ENCODE measurements at regions not wholly inside any gene's neighbourhood (a gene's known extent, or its start where the extent isn't known, plus 50 kb on each side); places are given as distances from the start of the nearest gene placed in this dataset.

GRCh38 chr11:133742353-133742752 lies 103.0 kb downstream of the SPATA19 start:
- Histone ChIP-seq H3K36me3 (no peaks in the 10 kb centered on the region), H3K9me3 (no peaks in the 10 kb centered on the region), H3K4me1 (no peaks in the 10 kb centered on the region), H3K27ac (no peak overlapping the region), H3K27me3 (no peaks in the 10 kb centered on the region), H3K4me3 (no peak overlapping the region)
- TF ChIP-seq CTCF (IDR thresholded peaks at IDR 0.05) (no peak), POLR2A (IDR thresholded peaks at IDR 0.05) (no peak)
- no peak for DNase-seq

GRCh38 chr11:133740963-133741362 lies 104.3 kb downstream of the SPATA19 start:
- Histone ChIP-seq H3K27ac (no peak overlapping the region), H3K36me3 (no peaks in the 10 kb centered on the region), H3K4me1 (no peaks in the 10 kb centered on the region), H3K4me3 (no peak overlapping the region), H3K27me3 (no peaks in the 10 kb centered on the region), H3K9me3 (no peaks in the 10 kb centered on the region)
- no peak for DNase-seq
- TF ChIP-seq CTCF (IDR thresholded peaks at IDR 0.05), result no peak
- TF ChIP-seq POLR2A (IDR thresholded peaks at IDR 0.05), result no peak

DNA sequence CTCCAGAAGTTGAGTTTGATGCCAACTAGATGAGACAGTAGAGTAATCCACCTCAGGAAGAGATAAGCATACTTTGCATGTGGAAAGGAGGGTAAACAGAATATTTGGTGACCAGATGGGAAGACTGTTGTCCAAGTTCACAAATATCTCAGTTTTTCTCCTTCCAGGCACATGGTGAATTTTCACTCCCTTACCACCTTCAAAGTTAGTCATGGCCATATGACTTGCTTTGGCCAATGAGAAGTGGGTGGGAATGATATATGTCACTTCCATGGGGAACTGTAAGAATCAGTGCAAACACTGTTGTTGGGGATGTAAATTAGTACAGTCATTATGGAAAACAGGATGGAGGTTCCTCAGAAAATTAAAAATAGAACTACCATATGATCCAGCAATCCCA lies 105.8 kb downstream of the SPATA19 start:
- no peaks in the 10 kb centered on the region for H3K27me3 ChIP-seq
- no peak for DNase-seq
- H3K36me3 ChIP-seq, result no peaks in the 10 kb centered on the region
- H3K4me3 ChIP-seq, result no peak overlapping the region
- H3K27ac ChIP-seq, result no peak overlapping the region
- no peak for TF ChIP-seq CTCF (IDR thresholded peaks at IDR 0.05)
- TF ChIP-seq POLR2A (IDR thresholded peaks at IDR 0.05), result no peak
- no peaks in the 10 kb centered on the region for H3K4me1 ChIP-seq
- H3K9me3 ChIP-seq, result no peaks in the 10 kb centered on the region

GRCh38 chr11:133738624-133739023 lies 106.7 kb downstream of the SPATA19 start:
- H3K4me3 ChIP-seq, result no peak overlapping the region
- H3K36me3 ChIP-seq, result no peaks in the 10 kb centered on the region
- no peaks in the 10 kb centered on the region for H3K27me3 ChIP-seq
- H3K27ac ChIP-seq, result no peak overlapping the region
- no peaks in the 10 kb centered on the region for H3K9me3 ChIP-seq
- TF ChIP-seq CTCF (IDR thresholded peaks at IDR 0.05) (no peak), POLR2A (IDR thresholded peaks at IDR 0.05) (no peak)
- no peak for DNase-seq
- no peaks in the 10 kb centered on the region for H3K4me1 ChIP-seq

GRCh38 chr11:133733631-133734030 lies 111.7 kb downstream of the SPATA19 start:
- Histone ChIP-seq H3K27me3 (no peaks in the 10 kb centered on the region), H3K9me3 (no peaks in the 10 kb centered on the region), H3K4me1 (no peaks in the 10 kb centered on the region), H3K27ac (no peak overlapping the region), H3K36me3 (no peaks in the 10 kb centered on the region), H3K4me3 (no peak overlapping the region)
- DNase-seq, result no peak
- TF ChIP-seq POLR2A (IDR thresholded peaks at IDR 0.05), result no peak
- no peak for TF ChIP-seq CTCF (IDR thresholded peaks at IDR 0.05)

DNA sequence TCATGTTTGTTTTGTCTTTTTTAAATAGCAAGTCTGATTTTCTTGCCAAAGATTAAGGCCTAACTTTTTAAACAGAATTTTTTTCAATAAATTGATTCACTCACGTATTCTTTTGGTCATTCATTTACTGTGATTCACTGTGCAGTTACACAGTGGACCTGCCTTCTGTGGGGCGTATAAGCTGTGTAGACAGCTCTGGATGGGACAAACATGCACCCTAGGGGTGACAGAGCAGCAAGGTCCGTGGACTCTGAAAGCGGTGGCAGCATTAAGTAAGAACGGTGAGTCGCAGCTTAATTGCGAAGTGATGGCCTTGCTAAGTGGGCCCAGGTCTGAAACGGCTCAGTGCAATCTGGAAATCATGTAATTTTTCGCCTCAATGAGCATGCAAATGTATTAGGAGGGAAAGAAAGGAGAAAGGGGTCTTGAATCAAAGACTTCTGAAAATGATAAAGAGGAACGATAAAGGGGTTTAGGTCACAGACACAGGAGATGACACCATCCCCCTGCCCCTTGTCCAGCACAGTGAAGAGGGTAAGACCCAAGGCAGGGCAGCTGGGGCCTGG lies 113.1 kb downstream of the SPATA19 start:
- Histone ChIP-seq H3K27me3 (no peaks in the 10 kb centered on the region), H3K9me3 (no peaks in the 10 kb centered on the region), H3K4me3 (no peak overlapping the region), H3K27ac (no peak overlapping the region), H3K4me1 (no peaks in the 10 kb centered on the region), H3K36me3 (no peaks in the 10 kb centered on the region)
- DNase-seq, result no peak
- TF ChIP-seq CTCF (IDR thresholded peaks at IDR 0.05) (no peak), POLR2A (IDR thresholded peaks at IDR 0.05) (no peak)
